Stimulated activated CD8-positive, alpha-beta memory T cell treated with anti-CD3 and anti-CD28 coated beads, Interleukin-15, amount 100 ng/mL, for 1 hour (primary cell): ENCODE measurements at regions not wholly inside any gene's neighbourhood (a gene's known extent, or its start where the extent isn't known, plus 50 kb on each side); places are given as distances from the start of the nearest gene placed in this dataset.
"Not testable (repeated sequence)": the region's sequence is repeated elsewhere in the genome, so short reads cannot be mapped to it uniquely, and the experiment has no call there.

Experiments used
- DNase-seq: peaks from one replicate; pipeline ENCODE4 v3.0.0-alpha.2; 2020; ENCODE audit warnings: low read depth

DNA sequence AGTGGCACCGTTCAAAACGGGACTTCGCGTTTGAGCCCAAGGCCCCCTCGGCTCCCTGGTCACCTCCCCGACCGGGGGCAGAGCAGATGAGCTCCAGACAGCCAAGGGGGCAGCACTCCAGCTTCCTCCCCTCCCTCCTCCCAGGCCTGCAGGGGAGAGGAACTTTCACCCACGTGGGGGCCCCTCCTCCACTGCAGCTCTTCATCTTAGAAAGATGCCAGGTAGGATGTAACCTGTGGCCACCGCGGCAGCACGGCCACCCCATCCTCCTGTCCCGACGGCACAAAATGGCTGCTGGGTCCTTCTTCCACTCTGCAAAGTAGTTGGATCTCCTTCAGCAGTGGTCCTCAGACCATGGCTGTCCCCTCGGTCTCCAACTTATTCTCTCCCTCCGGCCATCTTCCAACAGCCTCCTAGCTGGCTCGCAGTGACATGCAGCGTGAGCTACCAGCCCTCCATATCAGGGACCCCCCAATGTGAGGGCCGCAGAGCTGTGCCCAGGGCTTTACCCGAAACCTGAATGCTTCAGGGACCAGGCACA is 94.5 kb upstream of the ID2 start:
- DNase-seq, result no peak

DNA sequence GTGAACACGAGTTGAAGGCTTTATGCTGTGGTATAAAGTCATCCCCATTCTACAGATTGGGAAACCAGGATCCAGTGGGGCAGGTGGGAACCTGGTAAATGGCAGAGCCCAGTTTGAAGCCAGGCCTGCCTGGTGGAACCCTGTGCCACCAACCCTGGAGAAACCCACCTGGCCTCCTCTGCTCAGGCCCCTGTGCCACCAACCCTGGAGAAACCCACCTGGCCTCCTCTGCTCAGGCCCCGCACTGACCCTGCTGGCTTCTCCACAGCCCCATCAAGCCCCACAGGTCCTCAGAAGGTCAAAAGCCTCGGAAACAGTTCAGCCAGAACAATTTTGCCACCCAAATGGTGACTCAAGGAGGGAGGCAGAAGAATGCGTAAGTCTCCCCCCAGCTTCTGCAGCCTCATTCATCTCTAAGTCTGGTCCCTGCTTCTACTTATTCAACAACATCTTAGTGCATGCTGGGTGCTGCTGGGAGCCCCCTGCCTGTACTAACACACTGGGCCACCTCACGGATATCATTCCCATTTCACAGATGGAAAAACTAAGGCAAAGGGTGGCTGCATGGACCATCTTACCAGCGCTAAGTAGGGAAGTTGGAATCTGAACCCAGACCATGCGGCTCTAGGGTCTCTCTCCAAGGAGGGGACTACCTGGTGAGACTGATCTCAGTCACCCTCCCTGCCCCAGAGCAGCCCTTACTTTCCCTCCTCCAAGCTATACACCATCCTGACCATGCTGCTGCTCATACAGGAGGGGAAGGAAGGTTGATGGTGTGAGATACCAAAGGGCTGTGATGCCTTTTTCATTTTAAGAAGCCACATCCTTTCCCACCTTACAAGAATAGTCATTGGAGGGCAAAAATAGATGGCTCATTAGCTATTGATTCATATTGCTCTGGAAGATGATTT is 93.7 kb upstream of the ID2 start:
- no peak for DNase-seq

DNA sequence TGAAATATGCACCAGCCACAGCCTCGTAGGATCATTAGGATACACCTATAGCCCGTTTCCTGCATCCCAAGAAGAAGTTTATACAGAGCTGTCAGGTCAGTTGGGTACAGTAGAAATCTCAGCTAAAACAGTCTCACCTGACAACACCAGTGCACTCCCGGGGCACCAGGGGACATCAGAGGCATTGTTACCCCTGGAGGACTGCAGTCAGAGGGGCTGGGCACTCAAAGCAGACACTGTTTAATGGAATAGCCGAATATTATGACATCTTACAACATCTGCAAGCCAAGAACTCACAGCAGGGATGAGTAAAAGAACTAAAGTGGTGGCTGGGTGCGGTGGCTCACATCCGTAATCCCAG is 93.0 kb upstream of the ID2 start:
- no peak for DNase-seq

DNA sequence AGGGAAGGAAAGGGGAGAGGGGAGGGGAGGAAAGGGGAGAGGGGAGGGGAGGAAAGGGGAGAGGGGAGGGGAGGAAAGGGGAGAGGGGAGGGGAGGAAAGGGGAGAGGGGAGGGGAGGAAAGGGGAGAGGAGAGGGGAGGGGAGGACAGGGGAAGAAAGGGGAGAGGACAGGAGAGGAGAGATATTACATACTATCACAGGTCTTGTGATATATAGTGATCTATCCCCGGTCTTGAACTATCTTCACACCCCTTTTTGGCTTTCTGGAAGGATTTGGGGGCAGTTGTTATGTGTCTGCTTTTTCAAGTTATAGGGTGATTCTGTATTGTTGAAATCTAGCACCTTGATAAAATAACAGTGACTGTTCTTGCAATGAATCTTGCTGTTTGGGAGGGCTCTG is 92.1 kb upstream of the ID2 start:
- DNase-seq, result no peak

DNA sequence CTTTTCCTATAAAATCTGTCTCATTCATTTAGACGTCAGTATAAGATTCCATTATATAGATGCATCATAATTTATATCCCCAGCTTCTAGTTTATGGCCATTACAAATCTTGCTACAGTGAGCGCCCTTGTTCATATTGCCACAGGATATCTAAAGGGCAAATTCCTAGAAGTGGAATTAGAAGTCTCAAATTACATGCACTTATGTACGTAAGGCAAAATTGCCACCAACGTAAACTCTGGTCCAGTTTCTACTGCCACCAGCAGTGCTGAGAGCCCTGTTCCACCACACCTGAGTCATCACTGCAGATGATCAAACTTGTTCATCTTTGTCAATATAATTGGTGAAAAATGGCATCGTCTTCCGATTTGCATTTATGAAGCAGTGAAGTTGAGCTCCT is 90.9 kb upstream of the ID2 start:
- no peak for DNase-seq

DNA sequence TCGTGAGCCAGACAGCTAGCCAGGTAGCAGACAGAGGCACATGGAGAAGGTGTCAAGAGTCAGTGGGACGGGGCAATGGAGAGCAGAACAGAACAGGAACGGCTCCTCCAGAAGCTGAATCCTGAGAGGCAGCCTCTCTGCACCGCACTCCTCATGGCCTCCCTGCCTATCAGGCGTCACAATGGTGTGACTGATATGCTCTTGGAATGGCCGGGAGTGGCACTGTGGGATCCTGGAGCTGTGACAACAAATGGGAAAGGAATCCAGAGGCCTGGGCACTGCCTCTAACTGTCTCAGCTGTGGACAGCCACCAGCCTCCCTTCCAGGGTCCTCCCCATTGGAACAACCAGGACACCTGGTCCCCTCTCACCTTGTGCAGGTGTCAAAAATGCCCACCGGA is 89.1 kb upstream of the ID2 start:
- DNase-seq, result no peak

DNA sequence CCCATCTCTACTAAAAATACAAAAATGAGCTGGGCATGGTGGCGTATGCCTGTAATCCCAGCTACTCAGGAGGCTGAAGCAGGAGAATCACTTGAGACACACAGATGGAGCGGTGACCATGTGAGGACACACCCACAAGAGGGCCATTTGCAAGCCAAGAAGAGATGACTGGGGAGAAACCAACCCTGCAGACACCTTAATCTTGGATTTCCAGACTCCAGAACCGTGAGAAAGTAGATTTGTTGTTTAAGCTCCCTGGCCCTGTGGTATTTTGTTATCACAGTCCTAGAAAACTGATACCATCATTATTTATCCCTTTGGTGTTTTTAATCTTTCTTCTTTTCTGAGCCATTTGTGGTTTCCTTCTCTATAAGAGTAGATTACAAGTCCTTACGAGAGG is 88.6 kb upstream of the ID2 start:
- DNase-seq, result no peak

DNA sequence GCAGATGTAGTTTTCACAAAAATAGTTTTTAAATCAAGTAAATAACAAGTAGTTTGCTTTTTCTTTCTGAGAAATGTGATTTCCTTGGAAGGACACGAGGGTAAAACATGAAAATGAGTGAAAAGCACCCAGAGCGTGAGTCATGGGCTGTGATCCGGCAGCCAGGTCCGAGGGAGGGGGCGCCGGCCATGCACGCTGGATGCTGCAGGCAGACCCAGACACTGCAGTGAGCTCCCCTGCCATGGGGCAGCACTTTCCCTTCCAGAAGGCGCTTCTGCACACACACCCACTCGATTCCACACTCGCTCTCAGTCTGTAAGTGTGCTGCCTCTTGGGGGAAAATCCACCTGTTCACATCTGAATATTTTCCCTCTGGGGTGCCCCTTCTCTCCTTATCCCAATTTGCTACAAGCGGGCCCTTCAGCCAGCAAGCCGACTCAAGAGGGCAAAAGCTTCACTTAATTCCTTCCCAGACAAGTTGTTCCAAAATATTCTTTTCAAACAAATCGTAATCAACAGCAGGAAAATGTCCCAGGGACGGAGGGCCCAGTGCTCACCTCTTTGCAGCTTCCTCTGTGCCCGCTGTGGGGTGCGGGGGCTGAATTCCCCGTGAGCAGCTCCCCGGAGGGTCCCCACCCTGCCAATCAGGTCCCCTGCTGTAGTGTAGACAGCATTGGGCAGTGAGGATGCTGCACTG is 87.0 kb upstream of the ID2 start:
- no peak for DNase-seq

DNA sequence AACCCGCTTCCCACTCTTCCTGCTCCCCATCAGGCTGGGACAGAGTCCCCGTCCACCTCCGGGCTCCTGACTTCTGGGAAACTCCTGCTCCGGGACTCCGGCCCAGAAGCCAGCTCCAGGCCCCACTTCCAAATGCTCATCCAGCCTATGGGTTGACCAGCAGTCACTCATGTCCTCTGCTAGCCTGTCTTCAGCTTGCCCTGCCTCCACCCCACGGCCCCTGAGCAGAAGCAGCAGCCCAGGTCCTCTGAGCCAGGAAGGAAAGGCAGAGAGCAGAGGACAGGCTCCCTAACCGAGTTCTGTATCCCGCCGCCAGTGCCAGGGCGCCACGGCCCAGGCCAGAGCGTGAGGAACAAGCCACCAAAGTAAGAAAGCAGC is 86.4 kb upstream of the ID2 start:
- no peak for DNase-seq

DNA sequence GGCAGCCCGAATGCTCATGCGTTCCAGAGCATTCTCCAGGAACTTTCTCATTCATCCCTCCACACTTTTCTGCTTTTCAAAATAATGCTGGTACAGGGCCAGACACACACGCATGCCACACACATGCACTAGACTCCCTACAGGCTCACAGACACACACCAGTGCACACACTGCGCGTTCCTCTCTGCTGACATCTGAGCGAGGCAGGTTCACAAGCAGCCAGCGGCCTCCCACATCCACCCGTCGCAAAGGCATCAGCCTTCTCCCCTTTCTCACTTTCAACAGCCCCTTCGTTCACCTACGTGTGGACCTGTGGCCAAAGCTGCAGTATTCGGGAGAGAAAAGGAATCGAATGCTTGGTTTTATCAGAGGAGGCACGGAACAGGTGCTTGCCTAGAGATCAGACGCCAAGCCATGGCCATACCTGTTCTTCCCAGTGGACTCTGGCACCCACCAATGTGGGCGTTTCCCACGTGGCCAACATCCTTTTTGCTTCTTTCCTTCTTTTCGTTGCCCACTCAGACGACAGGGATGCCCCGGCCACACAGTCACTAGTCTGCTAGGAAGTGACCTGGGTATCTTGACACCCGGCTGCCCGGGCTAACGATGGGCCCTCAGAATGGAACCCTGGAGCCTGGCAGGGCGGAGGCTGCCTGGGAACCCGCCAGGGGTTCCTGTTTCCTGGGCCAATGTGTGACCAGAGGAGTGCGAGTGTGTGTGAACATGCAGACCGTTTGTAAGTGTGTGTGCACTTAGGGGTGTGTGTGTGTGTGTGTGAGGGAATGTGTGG is 85.8 kb upstream of the ID2 start:
- DNase-seq, result no peak

DNA sequence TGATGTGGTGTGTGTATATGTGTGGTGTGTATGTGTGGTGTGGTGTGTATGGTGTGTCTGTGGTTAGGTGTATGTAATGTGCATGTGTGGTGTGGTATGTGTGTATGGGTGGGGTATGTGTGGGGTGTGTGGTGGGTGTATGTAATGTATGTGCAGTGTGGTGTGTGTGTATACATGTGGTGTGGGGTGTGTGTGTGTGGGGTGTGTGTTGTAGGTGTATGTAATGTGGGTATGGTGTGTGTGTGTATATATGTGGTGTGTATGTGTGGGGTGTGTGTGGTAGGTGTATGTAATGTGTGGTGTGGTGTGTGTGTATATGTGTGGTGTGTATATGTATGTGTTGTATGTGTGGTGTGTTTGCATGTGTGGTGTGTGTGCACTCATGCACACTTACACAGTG is 84.8 kb upstream of the ID2 start:
- DNase-seq, result no peak

DNA sequence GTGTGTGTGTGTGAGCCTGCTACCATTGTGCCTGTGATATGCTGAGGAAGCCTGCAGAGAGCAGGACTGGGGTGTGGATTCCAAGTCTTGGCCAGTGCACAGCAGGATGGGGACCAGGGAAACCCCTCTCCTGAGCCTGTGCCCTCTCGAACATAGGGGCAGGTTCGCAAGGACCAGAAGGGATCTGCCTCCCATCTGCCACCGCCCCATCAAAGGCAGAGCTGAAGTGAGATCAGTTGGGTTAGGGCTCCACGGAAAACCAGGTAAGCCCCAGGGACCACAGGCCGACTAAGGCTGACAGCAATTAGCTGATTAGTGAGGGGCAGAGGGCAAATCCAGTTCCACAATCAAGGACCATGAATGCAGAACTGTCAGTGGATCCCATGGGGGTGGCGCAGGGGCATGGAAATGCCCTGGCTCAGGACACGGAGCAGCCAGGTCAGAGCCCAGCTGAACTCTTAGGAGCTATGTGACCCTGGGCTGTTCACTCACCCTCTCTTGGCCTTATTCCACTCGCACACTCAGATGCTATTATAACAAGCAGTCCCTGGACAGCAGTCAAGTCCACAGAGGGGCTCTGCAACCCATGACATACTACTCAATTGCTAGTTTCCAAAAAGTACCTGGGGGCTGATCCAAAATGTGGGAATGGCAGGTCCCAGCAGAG is 84.2 kb upstream of the ID2 start:
- DNase-seq, result no peak

DNA sequence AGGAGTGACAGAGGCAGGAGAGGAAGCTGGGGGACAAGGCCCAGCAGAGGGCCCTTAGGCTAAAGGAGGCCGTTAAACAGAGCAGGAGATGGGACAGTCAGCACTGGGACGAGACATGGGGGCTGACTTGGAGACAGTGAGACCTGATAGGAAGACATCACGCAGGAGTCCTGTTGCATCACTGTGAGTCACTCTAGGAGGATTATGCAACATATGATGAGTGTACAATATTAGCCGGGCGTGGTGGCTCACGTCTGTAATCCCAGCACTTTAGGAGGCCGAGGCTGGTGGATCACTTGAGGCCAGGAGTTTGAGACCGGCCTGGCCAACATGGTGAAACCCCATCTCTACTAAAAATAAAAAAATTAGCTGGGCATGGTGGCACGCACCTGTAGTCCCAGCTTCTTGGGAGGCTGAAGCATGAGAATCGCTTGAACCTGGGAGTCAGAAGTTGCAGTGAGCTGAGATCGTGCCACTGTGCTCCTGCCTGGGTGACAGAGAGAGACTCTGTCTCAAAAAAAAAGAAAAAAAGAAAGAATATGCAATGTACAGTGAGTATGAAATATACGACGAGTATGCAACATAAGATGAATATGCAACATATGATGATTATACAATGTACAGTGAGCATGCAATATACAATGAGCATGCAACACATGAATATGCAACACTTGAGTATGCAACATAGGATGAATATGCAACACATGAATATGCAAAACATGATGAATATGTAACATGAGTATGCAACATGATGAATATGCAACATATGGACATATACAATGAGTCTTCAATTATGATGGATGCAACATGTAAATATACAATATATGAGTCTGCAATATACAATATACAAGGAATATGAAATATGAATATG is 83.3 kb upstream of the ID2 start:
- DNase-seq, result no peak

DNA sequence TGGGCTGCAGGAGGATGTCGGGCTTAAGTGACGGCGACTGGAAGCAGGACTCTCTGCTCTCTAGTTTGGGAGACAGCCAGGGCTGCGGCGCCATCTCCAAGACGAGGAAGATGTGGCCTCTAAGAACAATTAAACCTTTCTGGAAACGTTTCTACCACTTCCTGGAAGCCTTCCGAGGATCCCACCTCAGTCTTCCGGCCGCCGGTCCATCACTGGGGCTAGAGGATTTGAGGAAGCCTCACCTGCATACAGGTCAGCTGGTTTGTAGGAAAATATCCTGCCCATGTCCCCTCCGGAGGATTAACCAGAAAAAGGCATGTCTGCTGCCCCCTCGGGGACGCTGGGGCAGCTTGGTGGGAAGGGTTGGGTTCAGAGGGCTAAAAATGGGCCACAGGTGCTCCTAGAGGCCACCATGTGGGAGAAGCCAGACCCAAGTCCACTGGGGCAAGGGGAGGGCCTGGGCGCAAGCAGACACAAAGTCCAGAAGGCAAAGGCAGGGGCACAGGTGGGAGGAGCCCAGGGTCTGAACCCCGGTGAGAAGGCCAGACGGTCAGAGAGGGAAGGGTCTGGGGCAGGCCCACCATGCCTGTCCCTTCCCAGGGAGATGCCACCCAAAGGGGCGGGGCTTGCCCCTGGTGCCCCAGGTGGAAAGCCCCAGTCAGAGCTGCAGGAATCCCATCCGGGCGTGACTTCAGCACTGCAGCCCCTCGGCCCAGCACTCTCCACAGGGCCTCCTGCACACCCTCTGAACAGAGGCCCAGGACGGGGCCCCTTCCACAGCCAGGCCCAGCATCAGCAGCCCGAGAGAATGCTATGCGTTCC is 82.2 kb upstream of the ID2 start:
- DNase-seq, result no peak

DNA sequence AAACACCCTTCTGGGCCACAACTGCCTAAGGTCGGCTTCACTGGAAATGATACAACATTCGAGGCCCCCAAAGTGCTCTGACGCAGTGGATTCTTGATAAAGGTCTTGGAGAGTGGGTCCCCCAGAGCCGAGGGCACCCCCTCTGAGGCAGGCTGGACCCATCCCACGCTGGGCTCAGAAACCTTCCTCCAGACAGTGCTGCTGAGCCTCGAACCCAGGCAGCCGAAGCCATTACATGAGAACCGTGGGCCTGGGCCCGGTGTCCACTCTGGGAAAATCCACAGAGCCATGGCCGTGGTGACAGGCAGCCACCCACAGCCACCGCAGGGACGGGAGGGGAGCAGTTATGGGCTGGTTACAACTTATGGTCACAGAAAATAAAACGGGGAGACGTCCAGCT is 81.4 kb upstream of the ID2 start:
- DNase-seq, result no peak

DNA sequence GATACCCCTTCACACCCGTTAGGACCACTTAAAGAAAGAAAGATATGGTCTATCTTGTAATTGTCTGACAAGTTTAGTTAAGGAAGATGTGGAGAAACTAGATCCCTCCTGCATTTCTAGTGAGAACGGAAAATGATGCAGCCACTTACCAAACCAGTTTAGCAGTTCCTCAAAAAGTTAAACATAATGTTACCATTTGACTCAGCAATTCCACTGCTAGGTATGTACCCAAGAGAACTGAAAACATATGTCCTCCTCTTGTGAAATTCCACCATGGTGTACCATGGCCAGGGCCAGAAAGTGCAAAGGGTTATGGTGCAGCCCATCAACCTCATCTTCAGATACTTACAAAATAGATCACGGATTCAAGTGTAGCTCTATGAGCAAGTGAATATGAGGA is 79.0 kb upstream of the ID2 start:
- DNase-seq, result no peak

DNA sequence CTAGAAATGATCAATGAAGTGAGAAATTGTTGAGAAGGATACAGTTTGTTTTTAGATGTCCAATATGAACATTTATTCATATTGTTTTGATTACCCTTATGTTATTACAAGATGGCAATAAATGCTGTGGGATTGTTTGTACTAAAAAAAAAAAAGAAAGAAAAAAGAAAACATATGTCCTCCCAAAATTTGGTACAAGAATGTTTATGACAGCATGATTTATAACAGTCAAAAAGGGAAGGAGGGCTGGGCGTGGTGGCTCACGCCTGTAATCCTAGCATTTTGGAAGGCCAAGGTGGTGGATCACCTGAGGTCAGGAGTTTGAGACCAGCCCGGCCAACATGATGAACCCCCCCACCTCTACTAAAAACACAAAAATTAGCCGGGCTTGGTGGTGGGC is 78.5 kb upstream of the ID2 start:
- DNase-seq, result not testable (repeated sequence)

DNA sequence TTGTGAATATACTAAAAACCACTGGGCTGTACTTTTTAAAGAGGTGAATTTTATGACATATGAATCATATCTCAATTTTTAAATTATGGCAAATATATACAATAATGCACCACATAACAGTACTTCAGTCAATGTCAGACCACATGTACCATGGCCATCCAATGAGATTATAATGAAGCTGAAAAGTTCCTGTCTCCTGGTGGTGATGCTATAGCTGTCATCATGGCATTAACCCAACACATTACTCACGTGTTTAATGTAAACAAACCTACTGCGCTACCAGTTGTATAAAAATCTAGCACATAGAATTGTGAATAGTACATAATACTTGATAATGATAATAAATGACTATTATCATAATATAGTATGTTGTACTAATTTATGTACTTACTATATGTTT is 77.6 kb upstream of the ID2 start:
- no peak for DNase-seq

DNA sequence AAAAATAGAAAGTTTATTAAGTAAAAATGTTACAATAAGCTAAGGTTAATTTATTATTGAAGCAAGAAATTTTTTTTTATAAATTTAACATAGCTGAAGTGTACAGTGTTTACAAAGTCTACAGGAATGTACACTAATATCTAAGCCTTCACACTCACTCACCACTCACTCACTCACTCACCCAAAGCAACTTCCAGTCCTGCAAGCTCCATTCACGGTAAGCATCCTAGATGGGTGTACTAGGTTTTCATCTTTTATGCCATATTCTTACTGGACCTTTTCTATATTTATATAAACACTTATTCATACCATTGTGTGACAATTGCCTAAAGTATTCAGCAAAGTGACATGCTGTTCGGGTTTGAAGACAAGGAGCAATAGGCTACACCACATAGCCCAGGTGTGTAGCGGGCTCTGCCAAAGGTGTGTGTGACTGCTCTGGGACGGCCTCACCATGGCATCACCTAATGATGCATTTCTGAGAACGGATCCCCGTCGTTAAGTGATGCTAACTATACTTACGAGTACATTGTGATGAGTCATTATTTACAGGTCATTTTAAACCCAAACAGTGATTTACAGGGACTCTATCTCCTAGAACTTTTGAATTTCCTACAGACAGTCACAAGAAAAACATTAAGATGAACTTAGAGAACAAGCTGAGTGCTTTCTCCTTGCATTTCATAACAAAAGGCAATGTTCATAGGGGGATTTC is 76.3 kb upstream of the ID2 start:
- no peak for DNase-seq

DNA sequence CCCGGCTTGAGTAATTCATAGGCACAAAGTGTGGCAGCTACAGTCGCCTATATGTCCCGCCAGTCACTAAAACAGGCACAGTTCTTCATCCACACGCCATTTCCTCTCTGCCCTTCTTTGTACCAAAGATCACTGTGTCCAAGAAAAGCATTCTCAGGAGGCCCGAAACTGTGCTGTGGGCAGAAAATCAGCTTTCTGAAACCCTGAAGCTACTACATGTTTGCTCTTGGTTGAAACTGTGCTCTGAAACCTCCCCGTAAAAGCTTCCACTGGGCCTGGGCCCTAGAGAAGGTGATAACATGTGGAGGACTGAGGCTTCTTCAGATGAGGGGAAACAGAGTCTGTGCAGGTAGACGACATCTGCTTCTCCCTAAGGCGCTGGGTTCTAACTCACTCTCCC is 75.6 kb upstream of the ID2 start:
- DNase-seq, result no peak
